HFFc6 (cell line): ENCODE measurements at regions not wholly inside any gene's neighbourhood (a gene's known extent, or its start where the extent isn't known, plus 50 kb on each side); places are given as distances from the start of the nearest gene placed in this dataset.

Experiments
- DNase-seq: peaks from one replicate; pipeline ENCODE4 v3.0.0-alpha.2; 2018
- H3K27ac Mint-ChIP-seq: 2 replicates; pipeline ENCODE4 v1.8.0; 2020; ENCODE audit warnings: mild to moderate bottlenecking, mixed read lengths
- H3K27me3 Mint-ChIP-seq: 2 replicates; pipeline ENCODE4 v1.8.0; 2021; ENCODE audit warnings: mild to moderate bottlenecking, moderate library complexity, mixed read lengths; ENCODE audit not compliant: insufficient read depth
- H3K36me3 Mint-ChIP-seq: 2 replicates; pipeline ENCODE4 v1.8.0; 2021; ENCODE audit warnings: low read depth, mixed read lengths
- H3K4me1 Mint-ChIP-seq: 2 replicates; pipeline ENCODE4 v1.8.0; 2020; ENCODE audit warnings: low read depth, mixed read lengths
- H3K4me3 Mint-ChIP-seq: 2 replicates; pipeline ENCODE4 v1.8.0; 2020; ENCODE audit warnings: mild to moderate bottlenecking, moderate library complexity, mixed read lengths
- H3K9me3 Mint-ChIP-seq: 2 replicates; pipeline ENCODE4 v1.8.0; 2020; ENCODE audit warnings: mild to moderate bottlenecking, mixed read lengths
- CTCF ChIP-seq: fragments of 200-600 bp; sonication (generic); IDR thresholded peaks from 2 replicates; pipeline ENCODE4 v1.5.0; 2021; ENCODE audit warnings: antibody characterized with exemption, mild to moderate bottlenecking

- Mint-ChIP-seq H3K36me3 (no peaks in the 10 kb centered on the region), H3K4me3 (peak overlapping the region; percentile 71), H3K27ac (no peak overlapping the region), H3K9me3 (no peaks in the 10 kb centered on the region), H3K4me1 (peaks cover 13% of the 10 kb centered on the region; the same call in 1 of the 2 replicates), H3K27me3 (peaks cover 12% of the 10 kb centered on the region)
- DNase-seq: no peak
- TF ChIP-seq CTCF: no peak
These were observed 80.5 kb upstream of the NEO1 start for GRCh38 chr15:72971766-72972165.

GRCh38 chr15:72970933-72971760, 81.1 kb upstream of the NEO1 start:
- H3K9me3 Mint-ChIP-seq: no peaks in the 10 kb centered on the region
- no peak overlapping the region for H3K27ac Mint-ChIP-seq
- H3K36me3 Mint-ChIP-seq: no peaks in the 10 kb centered on the region
- peaks cover 13% of the 10 kb centered on the region; the same call in 1 of the 2 replicates for H3K4me1 Mint-ChIP-seq
- H3K4me3 Mint-ChIP-seq: peak overlapping the region; percentile 71
- TF ChIP-seq CTCF: no peak
- DNase-seq: no peak
- peaks cover 11% of the 10 kb centered on the region; the same call in 1 of the 2 replicates for H3K27me3 Mint-ChIP-seq

- Mint-ChIP-seq H3K27me3 (peaks cover 10% of the 10 kb centered on the region; the same call in 1 of the 2 replicates), H3K9me3 (peaks cover 5% of the 10 kb centered on the region), H3K27ac (no peak overlapping the region), H3K4me3 (no peak overlapping the region), H3K4me1 (peaks cover 13% of the 10 kb centered on the region; the same call in 1 of the 2 replicates), H3K36me3 (no peaks in the 10 kb centered on the region)
- TF ChIP-seq CTCF: no peak
- DNase-seq: no peak
These were observed 83.7 kb upstream of the NEO1 start for GRCh38 chr15:72968531-72968922.

GRCh38 chr15:72967811-72968530, 84.3 kb upstream of the NEO1 start:
- peaks cover 11% of the 10 kb centered on the region; the same call in 1 of the 2 replicates for H3K27me3 Mint-ChIP-seq
- H3K4me3 Mint-ChIP-seq: no peak overlapping the region
- no peak overlapping the region for H3K27ac Mint-ChIP-seq
- H3K36me3 Mint-ChIP-seq: no peaks in the 10 kb centered on the region
- TF ChIP-seq CTCF: no peak
- DNase-seq: no peak
- H3K9me3 Mint-ChIP-seq: peaks cover 11% of the 10 kb centered on the region
- H3K4me1 Mint-ChIP-seq: peaks cover 13% of the 10 kb centered on the region; the same call in 1 of the 2 replicates

GRCh38 chr15:72967397-72967796, 84.9 kb upstream of the NEO1 start:
- Mint-ChIP-seq H3K9me3 (peaks cover 17% of the 10 kb centered on the region), H3K27me3 (peaks cover 15% of the 10 kb centered on the region), H3K4me3 (no peak overlapping the region), H3K4me1 (peaks cover 13% of the 10 kb centered on the region; the same call in 1 of the 2 replicates), H3K36me3 (no peaks in the 10 kb centered on the region), H3K27ac (no peak overlapping the region)
- no peak for TF ChIP-seq CTCF
- no peak for DNase-seq
